ENCODE measurements at regions not wholly inside any gene's neighbourhood (a gene's known extent, or its start where the extent isn't known, plus 50 kb on each side); places are given as distances from the start of the nearest gene placed in this dataset.

DNA sequence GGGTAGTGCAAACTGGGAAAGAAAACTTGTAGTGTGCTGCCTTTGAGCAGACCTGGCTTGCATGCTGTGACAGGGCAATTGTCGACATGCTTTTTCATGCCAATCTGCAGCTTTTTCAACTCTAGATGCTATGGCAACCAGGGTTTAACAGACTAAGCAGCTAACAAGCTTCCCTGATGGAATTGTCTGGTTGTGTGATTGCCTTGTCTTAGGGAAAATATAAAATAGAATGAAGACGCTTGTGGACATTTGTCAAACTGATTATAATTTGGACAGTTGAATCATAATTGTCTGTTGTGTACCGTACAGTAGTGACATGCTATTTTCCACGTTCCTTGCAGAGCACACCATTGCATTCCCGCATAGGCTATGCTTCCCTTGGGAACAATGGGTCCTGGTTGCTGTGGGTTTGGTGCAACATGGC is 113.0 kb downstream of the FOXG1 start:
- Histone ChIP-seq H3K9ac (replicated peaks in 1 of 4; ENCODE audit: extremely low read depth in 1 of 4, low read depth in 3 of 4, low read length in 3 of 4) (no peak overlapping the region), H3K23ac (ENCODE audit: insufficient read length) (no peak overlapping the region), H2BK20ac (ENCODE audit: low read length) (no peak overlapping the region), H2BK15ac (ENCODE audit: low read length) (no peak overlapping the region), H2BK5ac (ENCODE audit: low read depth, low read length) (no peak overlapping the region), H4K20me1 (replicated peaks in 1 of 2; ENCODE audit: control insufficient read depth in 1 of 2, insufficient read depth in 2 of 2, low read length in 2 of 2) (no peaks in the 10 kb centered on the region), H4K91ac (replicated peaks; ENCODE audit: insufficient read length, low read length) (no peak overlapping the region), H3K56ac (replicated peaks; ENCODE audit: insufficient read length, low read depth, low read length) (no peak overlapping the region), H2AFZ (ENCODE audit: low read length) (no peak overlapping the region), H3K14ac (ENCODE audit: insufficient read length) (no peak overlapping the region), H2BK120ac (replicated peaks; ENCODE audit: low read depth, low read length) (no peak overlapping the region), H3K4me1 (replicated peaks in 1 of 4; ENCODE audit: control insufficient read depth in 3 of 4, insufficient read depth in 4 of 4, low read length in 3 of 4) (peaks cover 0 to 7% (median 1%) of the 10 kb centered on the region in 4 experiments; a peak in 3 of 7 replicates), H2AK5ac (ENCODE audit: low read depth, low read length) (no peak overlapping the region), H3K4ac (replicated peaks; ENCODE audit: insufficient read length, low read depth, low read length) (no peak overlapping the region), H3K79me2 (ENCODE audit: control insufficient read depth in 1 of 2, insufficient read depth in 2 of 2, low read length in 2 of 2) (no peaks in the 10 kb centered on the region), H4K5ac (ENCODE audit: insufficient read length, low read depth, low read length) (no peak overlapping the region), H3K23me2 (ENCODE audit: low read depth, low read length) (no peaks in the 10 kb centered on the region), H3K27me3 (replicated peaks in 1 of 4; ENCODE audit: control insufficient read depth in 3 of 4, extremely low read depth in 1 of 4, insufficient read depth in 3 of 4, low read length in 3 of 4) (no peaks in the 10 kb centered on the region), H3K79me1 (ENCODE audit: low read depth, low read length) (no peaks in the 10 kb centered on the region), H2BK12ac (ENCODE audit: low read depth, low read length) (no peak overlapping the region), H4K8ac (ENCODE audit: extremely low read depth, insufficient read depth, low read length) (no peak overlapping the region), H3K4me2 (ENCODE audit: insufficient read depth in 1 of 2, low read depth in 2 of 2, low read length in 2 of 2) (no peak overlapping the region; a peak in 1 of 4 replicates), H3K36me3 (ENCODE audit: control insufficient read depth in 2 of 4, insufficient read depth in 4 of 4, low read length in 3 of 4) (no peaks in the 10 kb centered on the region), H3K4me3 (ENCODE audit: extremely low read depth in 1 of 4, insufficient read depth in 2 of 4, low read depth in 3 of 4, low read length in 4 of 4) (no peak overlapping the region), H3K18ac (ENCODE audit: extremely low read depth, low read length) (no peak overlapping the region), H3K9me3 (ENCODE audit: insufficient read depth in 2 of 2, low read depth in 1 of 2, low read length in 1 of 2) (no peaks in the 10 kb centered on the region), H3K27ac (ENCODE audit: low read depth, low read length) (no peak overlapping the region)
- DNase-seq (ENCODE audit: low read depth in 1 of 2, low spot score in 2 of 2) (no peak), FAIRE-seq (peak; percentile 24)
- 77% methylated on average over 5 of the region's 5 CpGs; no CpG with 5 or more reads in 1 of the 2 experiments for WGBS, 2 experiments (ENCODE audit: extremely low coverage in 1 of 2, insufficient coverage in 1 of 2, insufficient read length in 1 of 2, insufficient replicate concordance in 2 of 2, low coverage in 1 of 2, low lambda C conversion rate in 2 of 2, missing lambda C conversion rate in 1 of 2)
- TF ChIP-seq, protein P1, sequence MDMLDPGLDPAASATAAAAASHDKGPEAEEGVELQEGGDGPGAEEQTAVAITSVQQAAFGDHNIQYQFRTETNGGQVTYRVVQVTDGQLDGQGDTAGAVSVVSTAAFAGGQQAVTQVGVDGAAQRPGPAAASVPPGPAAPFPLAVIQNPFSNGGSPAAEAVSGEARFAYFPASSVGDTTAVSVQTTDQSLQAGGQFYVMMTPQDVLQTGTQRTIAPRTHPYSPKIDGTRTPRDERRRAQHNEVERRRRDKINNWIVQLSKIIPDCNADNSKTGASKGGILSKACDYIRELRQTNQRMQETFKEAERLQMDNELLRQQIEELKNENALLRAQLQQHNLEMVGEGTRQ (IDR thresholded peaks at IDR 0.05; ENCODE audit: low read length), result no peak
- TF ChIP-seq NRF1 (IDR thresholded peaks at IDR 0.05; ENCODE audit: low read depth, low read length), result no peak
- no peak for TF ChIP-seq SP2 (IDR thresholded peaks at IDR 0.05; ENCODE audit: low read length)
- no peak for TF ChIP-seq EP300 (IDR thresholded peaks at IDR 0.05; ENCODE audit: borderline replicate concordance in 1 of 2, low read depth in 2 of 2, low read length in 2 of 2)
- TF ChIP-seq KDM5A (IDR thresholded peaks at IDR 0.05; ENCODE audit: low read length), result no peak
- no peak for TF ChIP-seq CREB1 (IDR thresholded peaks at IDR 0.05)
- no peak for TF ChIP-seq KDM1A (IDR thresholded peaks at IDR 0.05; ENCODE audit: borderline replicate concordance, low read length)
- TF ChIP-seq KDM4A (IDR thresholded peaks at IDR 0.05; ENCODE audit: low read depth, low read length, severe bottlenecking), result no peak
- TF ChIP-seq, protein P2, sequence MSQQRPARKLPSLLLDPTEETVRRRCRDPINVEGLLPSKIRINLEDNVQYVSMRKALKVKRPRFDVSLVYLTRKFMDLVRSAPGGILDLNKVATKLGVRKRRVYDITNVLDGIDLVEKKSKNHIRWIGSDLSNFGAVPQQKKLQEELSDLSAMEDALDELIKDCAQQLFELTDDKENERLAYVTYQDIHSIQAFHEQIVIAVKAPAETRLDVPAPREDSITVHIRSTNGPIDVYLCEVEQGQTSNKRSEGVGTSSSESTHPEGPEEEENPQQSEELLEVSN (IDR thresholded peaks at IDR 0.05), result no peak
- no peak for TF ChIP-seq SP4 (IDR thresholded peaks at IDR 0.05; ENCODE audit: low read length)
- ChIA-PET CTCF (ENCODE audit: partially characterized antibody) (interaction anchor here (1.9 kb wide), 1 partner anchor 135 kb away, joined by 3 read pairs; no protein-coding TSS in a partner anchor), POLR2A (ENCODE audit: partially characterized antibody) (no interaction called here)
